IMR-90 (cell line): ENCODE measurements at regions not wholly inside any gene's neighbourhood (a gene's known extent, or its start where the extent isn't known, plus 50 kb on each side); places are given as distances from the start of the nearest gene placed in this dataset.

Source experiments
- ATAC-seq: fragments of 200-7000 bp; cut with Tn5 transposase; 2 replicates; pipeline ENCODE4 v1.9.1; 2020; ENCODE audit warnings: low read depth, mild to moderate bottlenecking, moderate library complexity
- BruUV-seq: library from RNA; stranded (reverse); fragments of 400-500 nt; replicated peaks from 2 replicates; lab custom pipeline; 2021; lab: Mats Ljungman, UMichigan
- CTCF ChIA-PET: fragments of 300-600 bp; formaldehyde crosslinking; extraction: SDS; loops from one replicate; lab custom pipeline; 2021; ENCODE audit warnings: antibody characterized with exemption; lab: Yijun Ruan, JAX
- POLR2A ChIA-PET: fragments of 300-600 bp; sonication (Branson Sonifier 250); formaldehyde crosslinking; loops from one replicate; lab custom pipeline; 2022; ENCODE audit warnings: antibody characterized with exemption; ENCODE audit not compliant: unreplicated experiment; lab: Charles Lee
- DNase-seq: peaks from one replicate; pipeline ENCODE4 v3.0.0; 2013
- H2AFZ ChIP-seq: replicated peaks from 2 replicates; pipeline ENCODE3; 2013; ENCODE audit warnings: low read length, mild to moderate bottlenecking; ENCODE audit not compliant: poor library complexity
- H2AK5ac ChIP-seq: 2 replicates; pipeline ENCODE4 v1.6.1; 2013; ENCODE audit warnings: low read depth, low read length, inconsistent platforms
- H2AK9ac ChIP-seq: replicated peaks from 2 replicates; pipeline ENCODE3; 2013; ENCODE audit warnings: mild to moderate bottlenecking, low read depth, low read length, moderate library complexity; ENCODE audit not compliant: poor library complexity
- H2BK120ac ChIP-seq: 2 replicates; pipeline ENCODE4 v1.6.1; 2013; ENCODE audit warnings: low read depth, low read length, inconsistent platforms
- H2BK15ac ChIP-seq: 3 replicates; pipeline ENCODE4 v1.6.1; 2013; ENCODE audit warnings: low read depth, low read length, inconsistent platforms
- H2BK20ac ChIP-seq: 2 replicates; pipeline ENCODE4 v1.6.1; 2013; ENCODE audit warnings: low read depth, mild to moderate bottlenecking, inconsistent platforms, low read length, moderate library complexity
- H2BK5ac ChIP-seq: 2 replicates; pipeline ENCODE4 v1.6.1; 2013; ENCODE audit warnings: mild to moderate bottlenecking, low read depth, low read length, inconsistent platforms; ENCODE audit not compliant: poor library complexity, severe bottlenecking
- H3K14ac ChIP-seq: replicated peaks from 2 replicates; pipeline ENCODE4 v1.6.1; 2013; ENCODE audit warnings: low read depth, low read length, inconsistent platforms
- H3K18ac ChIP-seq: 2 replicates; pipeline ENCODE4 v1.6.1; 2013; ENCODE audit warnings: low read depth, low read length, control low read depth
- H3K23ac ChIP-seq: 2 replicates; pipeline ENCODE4 v1.6.1; 2013; ENCODE audit warnings: low read depth, low read length, inconsistent platforms
- H3K27ac ChIP-seq: 2 replicates; pipeline ENCODE4 v1.5.1; 2013; ENCODE audit warnings: mild to moderate bottlenecking, control low read depth, low read length; ENCODE audit not compliant: insufficient read depth
- H3K27me3 ChIP-seq: 2 replicates; pipeline ENCODE4 v1.6.1; 2013; ENCODE audit warnings: low read length; ENCODE audit not compliant: control insufficient read depth, insufficient read depth
- H3K36me3 ChIP-seq: 2 replicates; pipeline ENCODE4 v1.6.1; 2013; ENCODE audit warnings: low read length, mixed read lengths; ENCODE audit not compliant: control insufficient read depth, insufficient read depth
- H3K4ac ChIP-seq: 2 replicates; pipeline ENCODE4 v1.6.1; 2013; ENCODE audit warnings: low read depth, low read length, inconsistent platforms
- H3K4me1 ChIP-seq: 2 replicates; pipeline ENCODE4 v1.6.1; 2013; ENCODE audit warnings: low read length, mixed read lengths; ENCODE audit not compliant: control insufficient read depth, insufficient read depth
- H3K4me2 ChIP-seq: 2 replicates; pipeline ENCODE4 v1.6.1; 2013; ENCODE audit warnings: low read depth, mild to moderate bottlenecking, control low read depth, low read length, moderate library complexity
- H3K4me3 ChIP-seq: 2 replicates; pipeline ENCODE4 v1.5.1; 2013; ENCODE audit warnings: low read depth, mild to moderate bottlenecking, control low read depth, low read length, moderate library complexity; ENCODE audit not compliant: insufficient read depth
- H3K56ac ChIP-seq: 2 replicates; pipeline ENCODE4 v1.6.1; 2013; ENCODE audit warnings: low read length, inconsistent platforms; ENCODE audit not compliant: insufficient read depth; ENCODE audit errors: extremely low read depth
- H3K79me1 ChIP-seq, 2 experiments: 2 replicates each; pipeline ENCODE4 v1.6.1; 2013; ENCODE audit warnings: low read length in 2 of 2, inconsistent platforms in 1 of 2, low read depth in 1 of 2
- H3K9ac ChIP-seq: 2 replicates; pipeline ENCODE4 v1.6.1; 2013; ENCODE audit warnings: low read depth, low read length, control low read depth
- H3K9me1 ChIP-seq: 2 replicates; pipeline ENCODE4 v1.6.1; 2013; ENCODE audit warnings: low read length, inconsistent platforms; ENCODE audit not compliant: insufficient read depth
- H3K9me3 ChIP-seq: 2 replicates; pipeline ENCODE4 v1.6.1; 2013; ENCODE audit warnings: low read length; ENCODE audit not compliant: control insufficient read depth, insufficient read depth
- H4K20me1 ChIP-seq: 2 replicates; pipeline ENCODE4 v1.6.1; 2013; ENCODE audit warnings: low read length, inconsistent platforms; ENCODE audit not compliant: insufficient read depth
- H4K5ac ChIP-seq: 2 replicates; pipeline ENCODE4 v1.6.1; 2013; ENCODE audit warnings: mild to moderate bottlenecking, low read depth, low read length, control low read depth
- H4K8ac ChIP-seq, 2 experiments: 2 replicates each; pipeline ENCODE4 v1.6.1; 2013; ENCODE audit warnings: low read depth in 2 of 2, low read length in 2 of 2, control low read depth in 1 of 2, inconsistent platforms in 1 of 2
- H4K91ac ChIP-seq: 2 replicates; pipeline ENCODE4 v1.6.1; 2013; ENCODE audit warnings: low read depth, low read length, inconsistent platforms; ENCODE audit not compliant: insufficient read depth
- MAFK ChIP-seq: IDR thresholded peaks from 2 replicates; pipeline ENCODE4 v1.6.1; 2012; ENCODE audit warnings: low read depth, low read length, improper control_type of control experiment
- WGBS, 2 experiments: methylation state at CpG; one replicate each; pipeline versions ENCODE4 v1.1.5 to v1.1.7; 2013; ENCODE audit warnings: missing lambda C conversion rate in 2 of 2; ENCODE audit not compliant: insufficient read length in 1 of 2; ENCODE audit errors: extremely low coverage in 2 of 2; 5-methylcytosine and 5-hydroxymethylcytosine counted together
- dilution Hi-C: fragments of 300-500 bp; cut with HindIII; formaldehyde crosslinking; loops from one replicate; pipeline ENCODE4 v1.14.3; 2018; ENCODE audit warnings: low sequenced_read_pairs; ENCODE audit not compliant: unreplicated experiment
- in situ Hi-C: fragments of 300-500 bp; cut with MboI; formaldehyde crosslinking; loops from 3 replicates; pipeline ENCODE4 v1.14.3; 2019; ENCODE audit warnings: low sequenced_read_pairs, inconsistent platforms, mixed read lengths
- intact Hi-C: fragments of 100-400 bp; cut with micrococcal nuclease; formaldehyde crosslinking; loops from 2 replicates; pipeline ENCODE4 v1.10.0; 2022
- TF ChIP-seq, protein P1 (sequence below): conservative IDR thresholded peaks from 2 replicates; pipeline ENCODE4 v1.5.1; 2012; ENCODE audit warnings: mild to moderate bottlenecking, low read depth, low read length, improper control_type of control experiment

DNA sequence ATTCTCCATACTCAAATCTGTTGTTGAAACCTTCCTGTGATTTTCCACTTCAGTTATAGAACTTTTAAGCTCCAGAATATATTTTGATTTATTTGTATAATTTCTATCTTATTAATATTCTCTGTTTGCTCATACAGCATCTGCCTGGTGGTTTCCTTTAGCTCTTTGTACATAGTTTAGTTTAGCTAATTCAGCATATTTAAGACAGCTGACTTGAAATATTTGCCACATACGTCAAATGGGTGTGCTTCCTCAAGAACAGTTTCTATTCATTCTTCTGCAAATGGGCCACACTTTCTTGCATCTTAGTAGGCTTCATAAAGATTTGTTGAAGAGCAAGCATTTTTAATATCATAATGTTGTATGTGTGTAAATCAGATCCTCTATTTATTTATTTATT lies 101.8 kb downstream of the MAGEC1 start:
- no peak overlapping the region for H3K18ac ChIP-seq
- in situ Hi-C loops (no loop called here), dilution Hi-C loops (no loop called here), intact Hi-C loops (no loop called here)
- H3K9me3 ChIP-seq: no peaks in the 10 kb centered on the region
- no peaks in the 10 kb centered on the region for H3K9me1 ChIP-seq
- no peak overlapping the region for H3K9ac ChIP-seq
- ChIA-PET CTCF (no interaction called here), POLR2A (no interaction called here)
- H2BK5ac ChIP-seq: no peak overlapping the region
- no peaks in the 10 kb centered on the region for H3K79me1 ChIP-seq
- no peak overlapping the region for H3K23ac ChIP-seq
- H2AK9ac ChIP-seq: no peak overlapping the region
- no peaks in the 10 kb centered on the region for H3K27me3 ChIP-seq
- BruUV-seq: no TSS peak
- no peaks in the 10 kb centered on the region for H4K20me1 ChIP-seq
- H4K91ac ChIP-seq: no peak overlapping the region
- H2AK5ac ChIP-seq: no peak overlapping the region
- no peak overlapping the region for H3K56ac ChIP-seq
- no peak overlapping the region for H3K4me2 ChIP-seq
- no peak overlapping the region for H2BK15ac ChIP-seq
- no peak overlapping the region for H3K27ac ChIP-seq
- no peak overlapping the region for H3K4ac ChIP-seq
- H3K4me3 ChIP-seq: no peak overlapping the region
- H3K4me1 ChIP-seq: no peaks in the 10 kb centered on the region
- H3K36me3 ChIP-seq: no peaks in the 10 kb centered on the region
- no peak overlapping the region for H4K5ac ChIP-seq
- H2BK20ac ChIP-seq: no peak overlapping the region
- no peak overlapping the region for H4K8ac ChIP-seq
- no CpG with 5 or more reads among the region's 1 CpG for WGBS, 2 experiments
- no peak overlapping the region for H3K14ac ChIP-seq
- ATAC-seq (no peak), DNase-seq (no peak)
- H2BK120ac ChIP-seq: no peak overlapping the region
- H2AFZ ChIP-seq: no peak overlapping the region
- peak; percentile 48; the same call in 1 of the 2 replicates for TF ChIP-seq MAFK
- TF ChIP-seq, protein P1, sequence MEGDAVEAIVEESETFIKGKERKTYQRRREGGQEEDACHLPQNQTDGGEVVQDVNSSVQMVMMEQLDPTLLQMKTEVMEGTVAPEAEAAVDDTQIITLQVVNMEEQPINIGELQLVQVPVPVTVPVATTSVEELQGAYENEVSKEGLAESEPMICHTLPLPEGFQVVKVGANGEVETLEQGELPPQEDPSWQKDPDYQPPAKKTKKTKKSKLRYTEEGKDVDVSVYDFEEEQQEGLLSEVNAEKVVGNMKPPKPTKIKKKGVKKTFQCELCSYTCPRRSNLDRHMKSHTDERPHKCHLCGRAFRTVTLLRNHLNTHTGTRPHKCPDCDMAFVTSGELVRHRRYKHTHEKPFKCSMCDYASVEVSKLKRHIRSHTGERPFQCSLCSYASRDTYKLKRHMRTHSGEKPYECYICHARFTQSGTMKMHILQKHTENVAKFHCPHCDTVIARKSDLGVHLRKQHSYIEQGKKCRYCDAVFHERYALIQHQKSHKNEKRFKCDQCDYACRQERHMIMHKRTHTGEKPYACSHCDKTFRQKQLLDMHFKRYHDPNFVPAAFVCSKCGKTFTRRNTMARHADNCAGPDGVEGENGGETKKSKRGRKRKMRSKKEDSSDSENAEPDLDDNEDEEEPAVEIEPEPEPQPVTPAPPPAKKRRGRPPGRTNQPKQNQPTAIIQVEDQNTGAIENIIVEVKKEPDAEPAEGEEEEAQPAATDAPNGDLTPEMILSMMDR: no peak
